MM.1S (cell line): ENCODE measurements at regions not wholly inside any gene's neighbourhood (a gene's known extent, or its start where the extent isn't known, plus 50 kb on each side); places are given as distances from the start of the nearest gene placed in this dataset.
A peak's percentile ranks its signal among the peaks of the same experiment; 100 is the strongest.

ENCODE experiments used
- DNase-seq: peaks from one replicate; pipeline ENCODE4 v3.0.0-alpha.2; 2015
- H2AFZ ChIP-seq: fragments of 300-600 bp; sonication (generic); 2 replicates; pipeline ENCODE4 v1.6.0; 2016; ENCODE audit warnings: antibody characterized with exemption, low read length
- H3F3A ChIP-seq: fragments of 300-600 bp; sonication (generic); 2 replicates; pipeline ENCODE4 v1.6.1; 2016; ENCODE audit warnings: mild to moderate bottlenecking, antibody characterized with exemption, low read length, moderate library complexity, mixed read lengths; ENCODE audit not compliant: insufficient read depth
- H3K27ac ChIP-seq: fragments of 300-600 bp; sonication (generic); 2 replicates; pipeline ENCODE4 v1.5.1; 2016; ENCODE audit warnings: mild to moderate bottlenecking, low read length
- H3K27me3 ChIP-seq: fragments of 300-600 bp; sonication (generic); replicated peaks from 2 replicates; pipeline ENCODE4 v1.6.0; 2016; ENCODE audit warnings: low read length; ENCODE audit not compliant: insufficient read depth
- H3K36me3 ChIP-seq: fragments of 300-600 bp; sonication (generic); replicated peaks from 2 replicates; pipeline ENCODE4 v1.6.1; 2016; ENCODE audit warnings: mild to moderate bottlenecking, low read length, mixed read lengths; ENCODE audit not compliant: insufficient read depth
- H3K4me1 ChIP-seq: fragments of 300-600 bp; sonication (generic); 2 replicates; pipeline ENCODE4 v1.6.1; 2016; ENCODE audit warnings: low read length, mixed read lengths
- H3K4me2 ChIP-seq: fragments of 300-600 bp; sonication (generic); 2 replicates; pipeline ENCODE4 v1.6.0; 2016; ENCODE audit warnings: low read depth, low read length
- H3K4me3 ChIP-seq: fragments of 300-600 bp; sonication (generic); 2 replicates; pipeline ENCODE4 v1.5.1; 2016; ENCODE audit warnings: low read length, mixed read lengths
- H3K79me2 ChIP-seq: fragments of 300-600 bp; sonication (generic); 2 replicates; pipeline ENCODE4 v1.6.1; 2016; ENCODE audit warnings: mixed run types, low read length, mixed read lengths
- H3K9ac ChIP-seq: fragments of 300-600 bp; sonication (generic); 2 replicates; pipeline ENCODE4 v1.6.1; 2016; ENCODE audit warnings: low read length, mixed read lengths
- H3K9me2 ChIP-seq: fragments of 300-600 bp; sonication (generic); replicated peaks from 2 replicates; pipeline ENCODE4 v1.6.1; 2016; ENCODE audit warnings: mild to moderate bottlenecking, low read length, mixed read lengths; ENCODE audit not compliant: insufficient read depth
- H3K9me3 ChIP-seq: fragments of 300-600 bp; sonication (generic); replicated peaks from 2 replicates; pipeline ENCODE4 v1.6.1; 2016; ENCODE audit warnings: mild to moderate bottlenecking, low read length, mixed read lengths; ENCODE audit not compliant: insufficient read depth
- H4K20me1 ChIP-seq: fragments of 300-600 bp; sonication (generic); 2 replicates; pipeline ENCODE4 v1.6.1; 2016; ENCODE audit warnings: mild to moderate bottlenecking, low read length, moderate library complexity, mixed read lengths; ENCODE audit not compliant: insufficient read depth
- CTCF ChIP-seq: fragments of 300-600 bp; sonication (generic); IDR thresholded peaks from 2 replicates; pipeline ENCODE4 v1.5.1; 2016; ENCODE audit warnings: antibody characterized with exemption, low read length, mixed read lengths
- EZH2 ChIP-seq: fragments of 300-600 bp; sonication (generic); optimal IDR thresholded peaks from 2 replicates; pipeline ENCODE3; 2017; ENCODE audit warnings: low read depth, mild to moderate bottlenecking, antibody characterized with exemption, low read length, mixed read lengths
- EZH2phosphoT487 ChIP-seq: fragments of 300-600 bp; sonication (generic); IDR thresholded peaks from 2 replicates; pipeline ENCODE4 v1.6.1; 2018; ENCODE audit warnings: antibody characterized with exemption, low read length

GRCh38 chr3:110744723-110745122 is 326.9 kb upstream of the NECTIN3 start:
- Histone ChIP-seq H3K27me3 (no peaks in the 10 kb centered on the region), H3K4me1 (peaks cover 15% of the 10 kb centered on the region), H3K9ac (no peak overlapping the region), H3K4me2 (no peak overlapping the region), H2AFZ (no peak overlapping the region; the same call in 1 of the 2 replicates), H3F3A (no peaks in the 10 kb centered on the region), H3K79me2 (no peaks in the 10 kb centered on the region), H3K9me2 (no peaks in the 10 kb centered on the region), H3K4me3 (no peak overlapping the region), H3K27ac (peak overlapping the region; percentile 46; the same call in 1 of the 2 replicates), H4K20me1 (no peaks in the 10 kb centered on the region), H3K9me3 (no peaks in the 10 kb centered on the region), H3K36me3 (no peaks in the 10 kb centered on the region)
- DNase-seq = no peak
- no peak for TF ChIP-seq EZH2
- no peak for TF ChIP-seq CTCF
- TF ChIP-seq EZH2phosphoT487 = no peak

- Histone ChIP-seq H3K79me2 (no peaks in the 10 kb centered on the region), H4K20me1 (no peaks in the 10 kb centered on the region), H3K4me1 (peaks cover 15% of the 10 kb centered on the region), H3F3A (no peaks in the 10 kb centered on the region), H3K36me3 (no peaks in the 10 kb centered on the region), H3K9me2 (no peaks in the 10 kb centered on the region), H3K27me3 (no peaks in the 10 kb centered on the region), H3K9me3 (no peaks in the 10 kb centered on the region), H3K9ac (no peak overlapping the region), H3K4me2 (no peak overlapping the region), H3K27ac (no peak overlapping the region), H2AFZ (no peak overlapping the region), H3K4me3 (no peak overlapping the region)
- DNase-seq = no peak
- TF ChIP-seq EZH2phosphoT487 (no peak), CTCF (no peak), EZH2 (no peak)
Measured at GRCh38 chr3:110749006-110749405, 322.6 kb upstream of the NECTIN3 start.

GRCh38 chr3:110750201-110750600 is 321.4 kb upstream of the NECTIN3 start:
- Histone ChIP-seq H3K9me3 (no peaks in the 10 kb centered on the region), H3K4me1 (peaks cover 9% of the 10 kb centered on the region), H3K9ac (no peak overlapping the region), H3K4me3 (no peak overlapping the region), H3K36me3 (no peaks in the 10 kb centered on the region), H3K79me2 (no peaks in the 10 kb centered on the region), H2AFZ (no peak overlapping the region), H3K27ac (no peak overlapping the region), H3K9me2 (no peaks in the 10 kb centered on the region), H4K20me1 (no peaks in the 10 kb centered on the region), H3K27me3 (no peaks in the 10 kb centered on the region), H3K4me2 (no peak overlapping the region), H3F3A (no peaks in the 10 kb centered on the region)
- no peak for DNase-seq
- TF ChIP-seq CTCF = no peak
- no peak for TF ChIP-seq EZH2phosphoT487
- no peak for TF ChIP-seq EZH2

- Histone ChIP-seq H3K79me2 (no peaks in the 10 kb centered on the region), H3K4me1 (no peaks in the 10 kb centered on the region), H3K4me2 (no peak overlapping the region), H3K27ac (no peak overlapping the region), H3K36me3 (no peaks in the 10 kb centered on the region), H3K9ac (no peak overlapping the region), H3K9me2 (no peaks in the 10 kb centered on the region), H4K20me1 (no peaks in the 10 kb centered on the region), H3K4me3 (no peak overlapping the region), H3F3A (no peaks in the 10 kb centered on the region), H3K9me3 (no peaks in the 10 kb centered on the region), H2AFZ (no peak overlapping the region), H3K27me3 (no peaks in the 10 kb centered on the region)
- TF ChIP-seq EZH2 = no peak
- TF ChIP-seq EZH2phosphoT487 = no peak
- no peak for TF ChIP-seq CTCF
- no peak for DNase-seq
Measured at GRCh38 chr3:110752307-110752706, 319.3 kb upstream of the NECTIN3 start.
